ENCODE measurements at regions not wholly inside any gene's neighbourhood (a gene's known extent, or its start where the extent isn't known, plus 50 kb on each side); places are given as distances from the start of the nearest gene placed in this dataset.
A peak's percentile ranks its signal among the peaks of the same experiment; 100 is the strongest.

GRCh38 chr13:99040536-99041131 lies 62.8 kb upstream of the DOCK9 start:
- H3K36me3 ChIP-seq: no peaks in the 10 kb centered on the region
- peaks cover 0 to 21% of the 10 kb centered on the region in 2 donors for H3K4me1 ChIP-seq
- H3K27ac ChIP-seq: no peak overlapping the region
- no peaks in the 10 kb centered on the region for H3K9me3 ChIP-seq
- peak in 1 of 4 donors; percentile 37 for DNase-seq
- intact Hi-C loops (cut with DNase I): no loop called here
- TF ChIP-seq, protein P1, sequence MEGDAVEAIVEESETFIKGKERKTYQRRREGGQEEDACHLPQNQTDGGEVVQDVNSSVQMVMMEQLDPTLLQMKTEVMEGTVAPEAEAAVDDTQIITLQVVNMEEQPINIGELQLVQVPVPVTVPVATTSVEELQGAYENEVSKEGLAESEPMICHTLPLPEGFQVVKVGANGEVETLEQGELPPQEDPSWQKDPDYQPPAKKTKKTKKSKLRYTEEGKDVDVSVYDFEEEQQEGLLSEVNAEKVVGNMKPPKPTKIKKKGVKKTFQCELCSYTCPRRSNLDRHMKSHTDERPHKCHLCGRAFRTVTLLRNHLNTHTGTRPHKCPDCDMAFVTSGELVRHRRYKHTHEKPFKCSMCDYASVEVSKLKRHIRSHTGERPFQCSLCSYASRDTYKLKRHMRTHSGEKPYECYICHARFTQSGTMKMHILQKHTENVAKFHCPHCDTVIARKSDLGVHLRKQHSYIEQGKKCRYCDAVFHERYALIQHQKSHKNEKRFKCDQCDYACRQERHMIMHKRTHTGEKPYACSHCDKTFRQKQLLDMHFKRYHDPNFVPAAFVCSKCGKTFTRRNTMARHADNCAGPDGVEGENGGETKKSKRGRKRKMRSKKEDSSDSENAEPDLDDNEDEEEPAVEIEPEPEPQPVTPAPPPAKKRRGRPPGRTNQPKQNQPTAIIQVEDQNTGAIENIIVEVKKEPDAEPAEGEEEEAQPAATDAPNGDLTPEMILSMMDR (IDR thresholded peaks at IDR 0.05): no peak
- peaks cover 0 to 90% of the 10 kb centered on the region in 2 donors for H3K27me3 ChIP-seq
- ATAC-seq: no peak
- no peak overlapping the region for H3K4me3 ChIP-seq

DNA sequence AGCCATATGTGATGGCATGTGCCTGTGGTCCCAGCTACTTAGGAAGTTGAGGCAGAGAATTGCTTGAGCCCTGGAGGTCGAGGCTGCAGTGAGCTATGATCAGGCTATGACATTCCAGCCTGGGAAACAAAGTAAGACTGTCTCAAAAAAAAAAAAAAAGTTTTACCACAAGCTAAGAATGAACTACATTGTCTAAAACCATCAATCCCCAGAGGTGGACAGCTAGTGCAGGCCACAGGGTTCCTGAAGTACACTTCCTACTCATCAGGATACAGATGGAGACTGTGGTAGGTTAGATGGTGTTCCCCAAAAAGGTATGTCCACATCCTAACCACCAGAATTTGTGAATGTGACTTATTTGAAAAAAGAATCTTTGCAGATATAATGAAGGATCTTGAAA lies 63.5 kb upstream of the DOCK9 start:
- no peak for DNase-seq
- TF ChIP-seq, protein P1 (IDR thresholded peaks at IDR 0.05): no peak
- H3K4me3 ChIP-seq: no peak overlapping the region
- peaks cover 2 to 28% of the 10 kb centered on the region in 2 donors for H3K4me1 ChIP-seq
- ATAC-seq: no peak
- no peaks in the 10 kb centered on the region for H3K36me3 ChIP-seq
- H3K27me3 ChIP-seq: peaks cover 0 to 85% of the 10 kb centered on the region in 2 donors
- no peak overlapping the region for H3K27ac ChIP-seq
- H3K9me3 ChIP-seq: no peaks in the 10 kb centered on the region
- intact Hi-C loops (cut with DNase I): no loop called here

DNA sequence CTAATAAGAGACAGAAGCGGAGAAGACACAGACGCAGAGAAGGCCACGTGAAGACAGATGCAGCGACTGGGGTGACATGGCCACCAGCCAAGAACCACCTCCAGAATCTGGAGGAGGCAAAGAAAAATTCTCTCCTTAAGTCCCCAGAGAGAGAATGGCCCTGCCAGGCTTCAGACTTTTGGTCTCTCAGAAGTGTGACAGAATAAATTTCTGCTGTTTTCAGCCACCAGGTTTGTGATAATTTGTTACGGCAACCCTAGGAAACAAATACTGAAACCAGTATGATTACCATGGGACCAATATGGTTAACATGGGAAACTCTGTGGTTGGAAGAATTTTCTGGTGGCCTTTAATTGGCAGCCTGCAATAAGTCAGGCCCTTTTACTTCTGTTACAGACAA lies 63.9 kb upstream of the DOCK9 start:
- Histone ChIP-seq H3K4me1 (peaks cover 2 to 33% of the 10 kb centered on the region in 2 donors), H3K9me3 (no peaks in the 10 kb centered on the region), H3K27me3 (peaks cover 0 to 81% of the 10 kb centered on the region in 2 donors), H3K27ac (no peak overlapping the region), H3K4me3 (no peak overlapping the region), H3K36me3 (no peaks in the 10 kb centered on the region)
- TF ChIP-seq, protein P1 (IDR thresholded peaks at IDR 0.05): no peak
- no peak for ATAC-seq
- intact Hi-C loops (cut with DNase I): no loop called here
- no peak for DNase-seq

DNA sequence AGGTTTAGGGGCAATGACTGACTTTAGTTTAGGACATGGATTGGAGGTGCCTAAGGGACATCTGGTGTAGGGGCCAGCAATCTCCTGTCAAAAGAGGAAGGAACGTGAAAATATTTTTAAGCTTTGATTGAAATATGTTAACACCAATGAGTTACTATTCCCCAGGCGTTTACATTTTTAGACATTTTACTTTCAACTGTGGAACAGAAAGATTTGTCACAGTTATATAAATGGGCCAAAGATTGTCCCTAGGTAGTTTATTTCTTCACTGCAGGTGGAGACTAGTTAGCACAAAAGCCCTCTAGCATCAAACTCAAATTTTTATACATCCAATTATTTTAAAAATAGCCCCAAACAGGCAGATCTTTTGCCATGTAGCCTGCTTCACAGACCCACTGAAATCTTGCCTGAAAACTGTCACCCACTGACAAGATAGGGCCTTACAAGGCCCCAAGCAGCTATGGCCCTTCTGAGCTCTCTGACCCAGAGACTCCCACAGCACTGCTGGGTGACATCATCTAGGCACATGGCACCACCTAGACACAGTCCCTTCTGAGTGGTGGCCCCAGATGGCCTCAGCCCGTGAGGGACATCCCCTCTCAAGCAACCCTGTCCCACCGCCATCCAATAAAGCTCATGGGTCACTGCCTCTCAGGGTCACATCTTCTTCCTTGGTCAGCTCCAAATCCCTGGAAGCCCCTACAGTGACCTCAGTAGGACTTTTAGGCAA lies 64.8 kb upstream of the DOCK9 start:
- no peak for ATAC-seq
- DNase-seq: no peak
- Histone ChIP-seq H3K4me3 (no peak overlapping the region), H3K36me3 (no peaks in the 10 kb centered on the region), H3K4me1 (peaks cover 7 to 37% of the 10 kb centered on the region in 2 donors), H3K27ac (no peak overlapping the region), H3K27me3 (peaks cover 0 to 89% of the 10 kb centered on the region in 2 donors), H3K9me3 (no peaks in the 10 kb centered on the region)
- TF ChIP-seq, protein P1 (IDR thresholded peaks at IDR 0.05): no peak
- intact Hi-C loops (cut with DNase I): no loop called here

GRCh38 chr13:99043831-99044231 lies 66.0 kb upstream of the DOCK9 start:
- TF ChIP-seq, protein P1 (IDR thresholded peaks at IDR 0.05): no peak

More at GRCh38 chr13:99043831-99044231, 66.0 kb upstream of the DOCK9 start:
- H3K27ac ChIP-seq: no peak overlapping the region
- peaks cover 7 to 37% of the 10 kb centered on the region in 2 donors for H3K4me1 ChIP-seq
- H3K27me3 ChIP-seq: peaks cover 0 to 89% of the 10 kb centered on the region in 2 donors
- H3K9me3 ChIP-seq: no peaks in the 10 kb centered on the region
- ATAC-seq (no peak), DNase-seq (no peak)
- intact Hi-C loops (cut with DNase I): no loop called here
- no peaks in the 10 kb centered on the region for H3K36me3 ChIP-seq
- no peak overlapping the region for H3K4me3 ChIP-seq

Measured in left lung (tissue), 4 donors.